Endothelial cell (in vitro differentiated cells): ENCODE measurements at regions not wholly inside any gene's neighbourhood (a gene's known extent, or its start where the extent isn't known, plus 50 kb on each side); places are given as distances from the start of the nearest gene placed in this dataset.

Experiments used
- DNase-seq: peaks from one replicate; pipeline ENCODE4 v3.0.0; 2021; ENCODE audit warnings: low spot score
- H3K27ac Mint-ChIP-seq: one replicate; pipeline ENCODE4 v1.8.0; 2021; ENCODE audit warnings: mixed read lengths, inconsistent platforms; ENCODE audit not compliant: unreplicated experiment
- H3K27me3 Mint-ChIP-seq: one replicate; pipeline ENCODE4 v1.8.0; 2021; ENCODE audit warnings: mild to moderate bottlenecking, moderate library complexity, mixed read lengths, inconsistent platforms; ENCODE audit not compliant: unreplicated experiment
- H3K36me3 Mint-ChIP-seq: one replicate; pipeline ENCODE4 v1.8.0; 2021; ENCODE audit warnings: mild to moderate bottlenecking, low read depth, mixed read lengths, inconsistent platforms; ENCODE audit not compliant: unreplicated experiment
- H3K4me1 Mint-ChIP-seq: one replicate; pipeline ENCODE4 v1.8.0; 2021; ENCODE audit warnings: mild to moderate bottlenecking, mixed read lengths, inconsistent platforms; ENCODE audit not compliant: unreplicated experiment
- H3K4me3 Mint-ChIP-seq: one replicate; pipeline ENCODE4 v1.8.0; 2021; ENCODE audit warnings: mild to moderate bottlenecking, mixed read lengths, inconsistent platforms; ENCODE audit not compliant: unreplicated experiment
- H3K9me3 Mint-ChIP-seq: one replicate; pipeline ENCODE4 v1.8.0; 2021; ENCODE audit warnings: mixed read lengths, inconsistent platforms; ENCODE audit not compliant: unreplicated experiment
- TF ChIP-seq, protein P1 (sequence below): fragments of 200-600 bp; sonication (generic); IDR thresholded peaks from one replicate; pipeline ENCODE4 v1.5.0; 2021; ENCODE audit warnings: antibody characterized with exemption; ENCODE audit not compliant: unreplicated experiment

DNA sequence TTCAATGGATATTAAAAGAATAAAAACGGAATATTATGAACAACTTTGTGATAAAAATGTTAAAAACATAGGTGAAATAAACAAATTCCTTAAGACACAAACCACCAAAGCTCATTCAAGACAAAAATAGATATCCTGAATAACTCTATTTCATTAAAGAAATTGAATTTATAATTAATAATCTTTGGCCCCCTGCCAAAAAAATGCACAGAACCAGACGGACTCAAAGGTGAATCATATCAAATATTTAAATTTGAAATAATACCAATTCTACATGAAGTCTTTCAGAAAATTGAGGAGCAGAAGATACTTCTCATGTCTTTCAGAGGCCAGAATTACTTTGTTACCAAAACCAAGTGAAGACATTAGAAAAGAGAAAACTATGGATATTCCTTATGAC is 128.3 kb upstream of the KLHL29 start:
- TF ChIP-seq, protein P1, sequence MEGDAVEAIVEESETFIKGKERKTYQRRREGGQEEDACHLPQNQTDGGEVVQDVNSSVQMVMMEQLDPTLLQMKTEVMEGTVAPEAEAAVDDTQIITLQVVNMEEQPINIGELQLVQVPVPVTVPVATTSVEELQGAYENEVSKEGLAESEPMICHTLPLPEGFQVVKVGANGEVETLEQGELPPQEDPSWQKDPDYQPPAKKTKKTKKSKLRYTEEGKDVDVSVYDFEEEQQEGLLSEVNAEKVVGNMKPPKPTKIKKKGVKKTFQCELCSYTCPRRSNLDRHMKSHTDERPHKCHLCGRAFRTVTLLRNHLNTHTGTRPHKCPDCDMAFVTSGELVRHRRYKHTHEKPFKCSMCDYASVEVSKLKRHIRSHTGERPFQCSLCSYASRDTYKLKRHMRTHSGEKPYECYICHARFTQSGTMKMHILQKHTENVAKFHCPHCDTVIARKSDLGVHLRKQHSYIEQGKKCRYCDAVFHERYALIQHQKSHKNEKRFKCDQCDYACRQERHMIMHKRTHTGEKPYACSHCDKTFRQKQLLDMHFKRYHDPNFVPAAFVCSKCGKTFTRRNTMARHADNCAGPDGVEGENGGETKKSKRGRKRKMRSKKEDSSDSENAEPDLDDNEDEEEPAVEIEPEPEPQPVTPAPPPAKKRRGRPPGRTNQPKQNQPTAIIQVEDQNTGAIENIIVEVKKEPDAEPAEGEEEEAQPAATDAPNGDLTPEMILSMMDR = no peak
- H3K4me3 Mint-ChIP-seq = no peak overlapping the region
- no peaks in the 10 kb centered on the region for H3K36me3 Mint-ChIP-seq
- no peaks in the 10 kb centered on the region for H3K4me1 Mint-ChIP-seq
- H3K27me3 Mint-ChIP-seq = no peaks in the 10 kb centered on the region
- DNase-seq = no peak
- H3K27ac Mint-ChIP-seq = no peak overlapping the region
- no peaks in the 10 kb centered on the region for H3K9me3 Mint-ChIP-seq

DNA sequence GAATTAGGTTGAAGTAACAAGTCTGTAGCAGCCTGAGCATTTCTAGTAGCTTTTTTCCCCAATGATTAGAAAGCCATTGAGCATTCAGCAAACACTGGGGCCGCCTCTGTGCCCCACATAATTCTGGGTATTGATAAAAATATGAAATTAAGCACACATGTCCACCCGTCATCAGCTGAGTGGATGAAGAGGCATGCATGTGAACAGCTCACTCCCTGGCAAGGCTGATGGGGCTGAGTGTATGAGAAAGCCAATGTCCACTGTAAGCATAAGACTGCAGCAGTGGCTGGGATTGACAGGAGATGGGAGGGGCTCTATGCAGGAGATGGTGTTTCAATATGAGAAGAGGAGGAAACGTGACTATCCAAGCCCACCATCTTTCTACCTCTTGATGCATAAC is 124.4 kb upstream of the KLHL29 start:
- Mint-ChIP-seq H3K9me3 (no peaks in the 10 kb centered on the region), H3K27me3 (no peaks in the 10 kb centered on the region), H3K27ac (no peak overlapping the region), H3K36me3 (no peaks in the 10 kb centered on the region), H3K4me1 (no peaks in the 10 kb centered on the region), H3K4me3 (no peak overlapping the region)
- TF ChIP-seq, protein P1 = no peak
- DNase-seq = no peak

DNA sequence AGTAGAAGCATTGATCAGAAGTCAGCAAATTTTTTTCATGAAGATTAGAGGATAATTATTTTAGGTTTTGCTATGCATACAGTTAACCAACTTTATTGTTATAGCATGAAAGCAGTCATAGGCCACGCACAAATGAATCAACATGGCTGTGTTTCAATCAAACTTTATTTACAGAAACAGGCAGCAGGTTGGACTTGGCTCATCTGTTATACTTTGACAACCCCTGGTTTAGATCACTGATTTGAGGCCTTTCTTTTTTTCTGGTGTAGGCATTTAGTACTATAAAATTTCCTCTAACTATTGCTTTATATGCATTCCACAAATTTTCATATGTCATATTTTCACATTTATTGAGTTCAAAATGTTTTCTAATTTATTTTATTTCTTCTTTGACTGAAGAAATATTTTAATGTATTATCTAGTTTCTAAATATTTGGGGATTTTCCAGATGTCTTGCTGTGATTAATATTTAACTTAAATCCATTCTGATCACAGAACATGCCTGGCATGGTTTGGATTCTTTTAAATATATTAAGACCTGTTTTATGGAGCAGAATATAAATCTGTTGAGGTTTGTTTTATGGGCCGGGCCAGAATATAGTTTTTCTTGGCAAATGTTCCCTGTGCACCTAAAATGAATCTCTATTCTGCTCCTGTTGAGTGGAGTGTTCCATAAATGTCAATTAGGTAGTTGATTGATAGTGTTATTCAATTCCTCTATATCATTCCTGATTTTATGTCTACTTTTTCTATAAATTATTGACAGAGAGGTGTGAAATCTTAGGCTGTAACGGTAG is 116.3 kb upstream of the KLHL29 start:
- Mint-ChIP-seq H3K27ac (no peak overlapping the region), H3K4me3 (no peak overlapping the region), H3K4me1 (no peaks in the 10 kb centered on the region), H3K36me3 (no peaks in the 10 kb centered on the region), H3K9me3 (no peaks in the 10 kb centered on the region), H3K27me3 (no peaks in the 10 kb centered on the region)
- DNase-seq = no peak
- TF ChIP-seq, protein P1 = no peak

DNA sequence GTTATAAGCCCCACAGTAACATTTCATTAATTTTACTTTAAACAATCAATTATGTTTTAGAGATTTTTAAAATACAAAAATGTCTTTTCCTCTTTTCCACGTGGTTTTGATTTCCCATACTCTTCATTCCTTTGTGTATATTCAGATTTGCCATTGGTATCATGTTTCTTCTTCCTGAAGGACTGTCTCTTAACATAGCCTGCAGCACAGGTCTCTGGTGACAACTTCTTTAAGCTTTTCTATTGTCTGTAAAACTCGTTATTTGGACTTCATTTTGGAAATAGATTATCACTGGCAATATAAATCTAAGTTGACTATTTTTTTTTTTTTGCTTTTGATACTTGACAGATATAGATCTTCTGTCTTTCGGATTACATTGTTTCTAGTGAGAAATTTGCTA is 115.2 kb upstream of the KLHL29 start:
- DNase-seq = no peak
- H3K9me3 Mint-ChIP-seq = no peaks in the 10 kb centered on the region
- no peaks in the 10 kb centered on the region for H3K4me1 Mint-ChIP-seq
- no peak overlapping the region for H3K4me3 Mint-ChIP-seq
- TF ChIP-seq, protein P1 = no peak
- no peak overlapping the region for H3K27ac Mint-ChIP-seq
- no peaks in the 10 kb centered on the region for H3K36me3 Mint-ChIP-seq
- H3K27me3 Mint-ChIP-seq = no peaks in the 10 kb centered on the region

GRCh38 chr2:23270810-23271209 is 114.2 kb upstream of the KLHL29 start:
- Mint-ChIP-seq H3K27ac (no peak overlapping the region), H3K36me3 (no peaks in the 10 kb centered on the region), H3K4me1 (no peaks in the 10 kb centered on the region), H3K4me3 (no peak overlapping the region), H3K27me3 (no peaks in the 10 kb centered on the region), H3K9me3 (no peaks in the 10 kb centered on the region)
- DNase-seq = no peak
- TF ChIP-seq, protein P1 = no peak
